Activated CD4-positive, alpha-beta T cell treated with anti-CD3 and anti-CD28 coated beads, Interleukin-2, Interleukin-6, amounts not matched to agents 100 ng/mL and 50 ng/mL, durations not matched to agents 16 hours and 8 hours (primary cell): ENCODE measurements at regions not wholly inside any gene's neighbourhood (a gene's known extent, or its start where the extent isn't known, plus 50 kb on each side); places are given as distances from the start of the nearest gene placed in this dataset.
A peak's percentile ranks its signal among the peaks of the same experiment; 100 is the strongest.

Experiments used
- DNase-seq: peaks from one replicate; pipeline ENCODE4 v3.0.0-alpha.2; 2020

- DNase-seq = no peak
Measured at GRCh38 chr6:21970569-21971300, 326.1 kb downstream of the PRL start.

GRCh38 chr6:21971541-21971940 is 325.3 kb downstream of the PRL start:
- DNase-seq = no peak

GRCh38 chr6:21972516-21972915 is 324.3 kb downstream of the PRL start:
- no peak for DNase-seq

GRCh38 chr6:21977346-21977745 is 319.5 kb downstream of the PRL start:
- DNase-seq = no peak

GRCh38 chr6:21981235-21981833 is 315.5 kb downstream of the PRL start:
- DNase-seq = no peak

GRCh38 chr6:21984135-21984534 is 312.7 kb downstream of the PRL start:
- DNase-seq = no peak

GRCh38 chr6:21984561-21984960 is 312.3 kb downstream of the PRL start:
- DNase-seq = no peak

- DNase-seq = no peak
Measured at GRCh38 chr6:21985904-21986303, 310.9 kb downstream of the PRL start.

GRCh38 chr6:21986703-21987102 is 310.1 kb downstream of the PRL start:
- no peak for DNase-seq

- peak; percentile 7 for DNase-seq
Measured at GRCh38 chr6:21987501-21987957, 309.3 kb downstream of the PRL start.

GRCh38 chr6:21990577-21990976 is 306.3 kb downstream of the PRL start:
- DNase-seq = no peak

GRCh38 chr6:21992178-21992967 is 304.5 kb downstream of the PRL start:
- peak; percentile 13 for DNase-seq

- no peak for DNase-seq
Measured at GRCh38 chr6:21993841-21994240, 303.0 kb downstream of the PRL start.

GRCh38 chr6:21994821-21995220 is 302.0 kb downstream of the PRL start:
- no peak for DNase-seq

- DNase-seq = no peak
Measured at GRCh38 chr6:21995318-21995717, 301.5 kb downstream of the PRL start.

- no peak for DNase-seq
Measured at GRCh38 chr6:21996425-21997118, 300.3 kb downstream of the PRL start.

- no peak for DNase-seq
Measured at GRCh38 chr6:21997119-21998037, 299.5 kb downstream of the PRL start.

GRCh38 chr6:21998582-21998981 is 298.3 kb downstream of the PRL start:
- DNase-seq = no peak

- DNase-seq = no peak
Measured at GRCh38 chr6:21999012-21999528, 297.8 kb downstream of the PRL start.

- DNase-seq = no peak
Measured at GRCh38 chr6:21999741-22000140, 297.1 kb downstream of the PRL start.

- DNase-seq = no peak
Measured at GRCh38 chr6:22001396-22002027, 295.3 kb downstream of the PRL start.
